Neuronal stem cell (in vitro differentiated cells): ENCODE measurements at regions not wholly inside any gene's neighbourhood (a gene's known extent, or its start where the extent isn't known, plus 50 kb on each side); places are given as distances from the start of the nearest gene placed in this dataset.

ENCODE experiments used
- DNase-seq: peaks from one replicate; pipeline ENCODE4 v3.0.0-alpha.2; 2013; ENCODE audit warnings: low spot score
- H2AFZ ChIP-seq: one replicate; pipeline ENCODE4 v1.6.1; 2013; ENCODE audit warnings: mild to moderate bottlenecking, low read length, inconsistent platforms
- H2AK5ac ChIP-seq: 2 replicates; pipeline ENCODE4 v1.6.1; 2013; ENCODE audit warnings: low read depth, mild to moderate bottlenecking, inconsistent platforms, low read length, moderate library complexity, mixed read lengths
- H2BK120ac ChIP-seq: 2 replicates; pipeline ENCODE4 v1.6.1; 2013; ENCODE audit warnings: low read depth, mild to moderate bottlenecking, inconsistent platforms, low read length, moderate library complexity, mixed read lengths
- H2BK12ac ChIP-seq: one replicate; pipeline ENCODE4 v1.6.1; 2013; ENCODE audit warnings: low read length, inconsistent platforms
- H2BK15ac ChIP-seq: 2 replicates; pipeline ENCODE4 v1.6.1; 2013; ENCODE audit warnings: mild to moderate bottlenecking, low read length, inconsistent platforms, mixed read lengths
- H2BK5ac ChIP-seq: one replicate; pipeline ENCODE4 v1.6.1; 2013; ENCODE audit warnings: inconsistent platforms, mild to moderate bottlenecking, low read length, moderate library complexity
- H3K14ac ChIP-seq: one replicate; pipeline ENCODE4 v1.6.1; 2013; ENCODE audit warnings: low read length, inconsistent platforms
- H3K18ac ChIP-seq: 2 replicates; pipeline ENCODE4 v1.6.1; 2013; ENCODE audit warnings: low read length, inconsistent platforms
- H3K23ac ChIP-seq: 2 replicates; pipeline ENCODE4 v1.6.1; 2013; ENCODE audit warnings: low read depth, mild to moderate bottlenecking, mixed read lengths, low read length, inconsistent platforms; ENCODE audit not compliant: poor library complexity
- H3K27ac ChIP-seq: replicated peaks from 3 replicates; pipeline ENCODE4 v1.5.1; 2013; ENCODE audit warnings: low read length, inconsistent platforms
- H3K27me3 ChIP-seq, 3 experiments: 2 replicates each; pipeline ENCODE4 v1.6.1; 2013; ENCODE audit warnings: low read length in 3 of 3, mild to moderate bottlenecking in 2 of 3, inconsistent platforms in 1 of 3, low read depth in 1 of 3, mixed read lengths in 1 of 3, moderate library complexity in 1 of 3; ENCODE audit not compliant: control insufficient read depth in 3 of 3, insufficient read depth in 3 of 3
- H3K36me3 ChIP-seq, 2 donors: replicated peaks in 1 of 2; 2 replicates each; pipeline ENCODE4 v1.6.1; 2013; ENCODE audit warnings: low read length in 2 of 2; ENCODE audit not compliant: control insufficient read depth in 2 of 2, insufficient read depth in 2 of 2
- H3K4ac ChIP-seq: 2 replicates; pipeline ENCODE4 v1.6.1; 2013; ENCODE audit warnings: inconsistent platforms, mild to moderate bottlenecking, low read length, moderate library complexity
- H3K4me1 ChIP-seq, 2 donors: 1 replicate in 1 of 2; 2 replicates in 1 of 2; pipeline ENCODE4 v1.6.1; 2013; ENCODE audit warnings: low read length in 2 of 2, low read depth in 1 of 2; ENCODE audit not compliant: control insufficient read depth in 2 of 2, insufficient read depth in 1 of 2
- H3K4me2 ChIP-seq: one replicate; pipeline ENCODE4 v1.6.1; 2013; ENCODE audit warnings: mild to moderate bottlenecking, low read length, inconsistent platforms; ENCODE audit not compliant: insufficient read depth, poor library complexity, severe bottlenecking
- H3K4me3 ChIP-seq, 2 donors: 2 replicates each; pipeline ENCODE4 v1.5.1; 2013; ENCODE audit warnings: low read length in 2 of 2, mild to moderate bottlenecking in 2 of 2, inconsistent platforms in 1 of 2, moderate library complexity in 1 of 2
- H3K79me1 ChIP-seq: one replicate; pipeline ENCODE4 v1.6.1; 2013; ENCODE audit warnings: low read depth, mild to moderate bottlenecking, inconsistent platforms, low read length, moderate library complexity
- H3K9ac ChIP-seq: one replicate; pipeline ENCODE4 v1.6.1; 2013; ENCODE audit warnings: mild to moderate bottlenecking, low read depth, low read length, inconsistent platforms; ENCODE audit not compliant: poor library complexity
- H3K9me3 ChIP-seq, 2 donors: replicated peaks in 1 of 2; 2 replicates each; pipeline versions ENCODE3 to v1.6.1; 2013; ENCODE audit warnings: low read length in 2 of 2, mild to moderate bottlenecking in 2 of 2, inconsistent platforms in 1 of 2, low read depth in 1 of 2, mixed read lengths in 1 of 2, moderate library complexity in 1 of 2; ENCODE audit not compliant: control insufficient read depth in 2 of 2, insufficient read depth in 1 of 2
- H4K8ac ChIP-seq: one replicate; pipeline ENCODE4 v1.6.1; 2013; ENCODE audit warnings: low read depth, mild to moderate bottlenecking, inconsistent platforms, low read length, moderate library complexity
- H4K91ac ChIP-seq: one replicate; pipeline ENCODE4 v1.6.1; 2013; ENCODE audit warnings: low read length, low read depth, mild to moderate bottlenecking, inconsistent platforms; ENCODE audit not compliant: poor library complexity
- WGBS, 2 donors: extraction: QIAGEN DNeasy Blood & Tissue Kit; methylation state at CpG; one replicate each; pipeline ENCODE4 v1.1.7; 2013; ENCODE audit warnings: missing lambda C conversion rate in 2 of 2, mixed read lengths in 1 of 2; ENCODE audit not compliant: insufficient read length in 2 of 2, insufficient replicate concordance in 1 of 2; ENCODE audit errors: extremely low coverage in 2 of 2; 5-methylcytosine and 5-hydroxymethylcytosine counted together

DNA sequence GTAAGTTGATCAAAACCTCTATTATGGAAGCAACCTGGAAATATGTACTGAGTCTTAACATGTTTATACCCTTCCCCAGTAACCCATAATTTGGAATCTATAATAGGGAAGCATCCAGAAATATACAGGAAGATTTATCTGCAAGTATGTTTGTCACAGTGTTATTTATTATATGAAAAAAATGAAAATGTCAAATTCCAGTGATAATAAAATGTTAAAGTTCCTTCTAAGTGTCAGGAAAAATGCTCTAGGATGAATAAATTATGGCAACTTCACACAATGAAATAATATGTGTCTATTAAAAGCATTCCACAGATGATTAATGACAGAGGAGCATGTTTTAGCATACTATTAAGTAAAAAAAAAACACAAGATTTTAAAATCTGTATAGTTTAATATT is 202.3 kb upstream of the PRNP start:
- Histone ChIP-seq H3K27ac (no peak overlapping the region), H3K27me3 (peaks cover 0 to 2% (median 0%) of the 10 kb centered on the region in 3 experiments), H3K79me1 (no peaks in the 10 kb centered on the region), H4K91ac (no peak overlapping the region), H4K8ac (no peak overlapping the region), H3K4me3 (no peak overlapping the region), H2BK12ac (no peak overlapping the region), H2BK5ac (no peak overlapping the region), H3K4ac (no peak overlapping the region), H3K18ac (no peak overlapping the region), H3K23ac (no peak overlapping the region), H3K4me2 (no peak overlapping the region), H2AFZ (no peak overlapping the region), H2AK5ac (no peak overlapping the region), H3K9ac (no peak overlapping the region), H2BK15ac (no peak overlapping the region), H3K14ac (no peak overlapping the region), H3K36me3 (no peaks in the 10 kb centered on the region), H3K4me1 (no peaks in the 10 kb centered on the region), H2BK120ac (no peak overlapping the region), H3K9me3 (no peaks in the 10 kb centered on the region)
- no peak for DNase-seq

DNA sequence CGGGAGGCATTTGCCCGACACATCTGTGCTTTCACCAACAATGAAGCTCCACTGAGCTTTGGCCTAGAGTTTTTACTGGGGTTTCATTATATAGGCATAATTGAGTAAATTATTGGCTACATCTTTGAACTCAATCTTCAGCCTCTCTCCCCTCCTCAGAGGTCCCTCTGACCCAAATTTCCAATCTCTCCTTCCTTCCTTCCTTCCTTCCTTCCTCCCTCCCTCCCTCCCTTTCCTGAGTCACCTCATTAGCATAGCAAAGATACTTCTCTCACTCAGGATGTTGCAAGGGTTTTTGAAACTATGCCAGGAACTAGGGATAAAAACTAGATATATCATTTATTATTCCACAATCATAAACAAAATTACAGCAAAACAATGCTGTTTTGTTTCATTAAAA is 202.8 kb upstream of the PRNP start:
- H2BK120ac ChIP-seq, result no peak overlapping the region
- H3K27me3 ChIP-seq, result peaks cover 0 to 2% (median 0%) of the 10 kb centered on the region in 3 experiments
- no peak for DNase-seq
- H2BK5ac ChIP-seq, result no peak overlapping the region
- H4K8ac ChIP-seq, result no peak overlapping the region
- H2BK15ac ChIP-seq, result no peak overlapping the region
- H3K4me3 ChIP-seq, result no peak overlapping the region
- no peak overlapping the region for H2AK5ac ChIP-seq
- no peak overlapping the region for H3K27ac ChIP-seq
- H3K18ac ChIP-seq, result no peak overlapping the region
- H3K4me1 ChIP-seq, result no peaks in the 10 kb centered on the region
- no peaks in the 10 kb centered on the region for H3K36me3 ChIP-seq
- no peak overlapping the region for H4K91ac ChIP-seq
- H2AFZ ChIP-seq, result no peak overlapping the region
- H3K9me3 ChIP-seq, result no peaks in the 10 kb centered on the region
- H2BK12ac ChIP-seq, result no peak overlapping the region
- no CpG with 5 or more reads among the region's 2 CpGs for WGBS, 2 donors
- no peak overlapping the region for H3K23ac ChIP-seq
- no peak overlapping the region for H3K9ac ChIP-seq
- no peaks in the 10 kb centered on the region for H3K79me1 ChIP-seq
- H3K14ac ChIP-seq, result no peak overlapping the region
- no peak overlapping the region for H3K4ac ChIP-seq
- H3K4me2 ChIP-seq, result no peak overlapping the region

DNA sequence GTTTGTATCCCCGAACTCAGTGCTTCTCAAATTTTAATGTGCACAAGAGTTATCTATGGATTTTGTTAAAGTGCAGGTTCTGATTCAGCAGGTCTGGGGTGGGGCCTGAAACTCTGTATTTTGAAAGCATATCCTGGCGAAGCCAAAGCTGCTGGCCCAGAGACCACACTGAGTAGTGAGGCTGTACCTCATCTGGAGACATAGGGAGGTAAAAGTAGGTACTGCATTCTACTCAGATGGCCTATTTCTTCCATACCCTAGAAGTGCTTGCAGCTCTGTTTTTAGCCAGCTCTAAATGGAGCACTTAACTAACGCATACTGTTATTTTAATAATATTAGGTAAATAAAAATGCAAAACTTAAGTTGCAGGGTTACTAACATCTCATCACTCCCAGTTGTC is 206.2 kb upstream of the PRNP start:
- H2BK5ac ChIP-seq, result no peak overlapping the region
- H3K9ac ChIP-seq, result no peak overlapping the region
- H3K18ac ChIP-seq, result no peak overlapping the region
- peaks cover 0 to 2% (median 0%) of the 10 kb centered on the region in 3 experiments for H3K27me3 ChIP-seq
- no peak overlapping the region for H4K8ac ChIP-seq
- no peak overlapping the region for H2AK5ac ChIP-seq
- no peaks in the 10 kb centered on the region for H3K4me1 ChIP-seq
- H3K9me3 ChIP-seq, result no peaks in the 10 kb centered on the region
- H2AFZ ChIP-seq, result no peak overlapping the region
- no peak overlapping the region for H3K23ac ChIP-seq
- H3K36me3 ChIP-seq, result no peaks in the 10 kb centered on the region
- no peak overlapping the region for H2BK12ac ChIP-seq
- no peak overlapping the region for H2BK15ac ChIP-seq
- no peak for DNase-seq
- WGBS, 2 donors, result no CpG with 5 or more reads among the region's 3 CpGs
- no peak overlapping the region for H3K27ac ChIP-seq
- no peak overlapping the region for H3K4ac ChIP-seq
- no peak overlapping the region for H3K4me2 ChIP-seq
- H2BK120ac ChIP-seq, result no peak overlapping the region
- H4K91ac ChIP-seq, result no peak overlapping the region
- no peaks in the 10 kb centered on the region for H3K79me1 ChIP-seq
- no peak overlapping the region for H3K14ac ChIP-seq
- H3K4me3 ChIP-seq, result no peak overlapping the region

DNA sequence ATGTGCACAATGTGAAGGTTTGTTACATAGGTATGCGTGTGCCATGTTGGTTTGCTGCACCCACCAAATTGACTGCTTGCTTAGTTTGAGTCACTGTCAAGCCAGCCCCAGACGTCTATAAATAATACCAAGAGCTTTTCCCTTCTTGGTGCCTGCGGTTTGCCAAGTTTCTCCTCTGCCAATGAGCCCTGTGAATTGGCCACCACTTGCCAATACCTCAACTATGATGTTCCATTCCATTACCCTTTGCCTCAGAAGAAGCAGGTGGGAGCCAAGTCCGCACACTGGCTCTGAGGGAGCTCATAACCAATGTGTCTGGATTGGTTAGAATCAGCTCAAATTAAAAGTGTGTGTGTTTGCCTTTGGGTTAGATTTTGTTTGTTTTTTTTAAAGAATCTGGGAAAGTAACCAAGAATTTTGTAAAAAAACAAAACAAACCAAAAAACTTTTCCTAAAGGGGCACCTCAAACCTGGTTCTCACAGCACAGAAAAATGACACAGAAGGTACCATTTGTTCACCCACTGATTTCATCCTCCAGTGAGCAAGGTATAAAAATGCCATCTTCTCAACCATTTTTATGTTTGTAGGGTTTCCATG is 209.3 kb upstream of the PRNP start:
- H3K14ac ChIP-seq, result no peak overlapping the region
- DNase-seq, result no peak
- H3K4ac ChIP-seq, result no peak overlapping the region
- no peaks in the 10 kb centered on the region for H3K79me1 ChIP-seq
- H3K36me3 ChIP-seq, result no peaks in the 10 kb centered on the region
- H3K4me1 ChIP-seq, result no peaks in the 10 kb centered on the region
- H3K23ac ChIP-seq, result no peak overlapping the region
- no CpG with 5 or more reads among the region's 4 CpGs for WGBS, 2 donors
- no peak overlapping the region for H4K91ac ChIP-seq
- H3K27ac ChIP-seq, result no peak overlapping the region
- H2AFZ ChIP-seq, result no peak overlapping the region
- H2BK5ac ChIP-seq, result no peak overlapping the region
- no peak overlapping the region for H2AK5ac ChIP-seq
- no peak overlapping the region for H3K18ac ChIP-seq
- H3K9ac ChIP-seq, result no peak overlapping the region
- no peak overlapping the region for H2BK120ac ChIP-seq
- H3K4me2 ChIP-seq, result no peak overlapping the region
- no peak overlapping the region for H4K8ac ChIP-seq
- no peak overlapping the region for H2BK15ac ChIP-seq
- H3K9me3 ChIP-seq, result no peaks in the 10 kb centered on the region
- H2BK12ac ChIP-seq, result no peak overlapping the region
- H3K27me3 ChIP-seq, result peaks cover 0 to 2% (median 0%) of the 10 kb centered on the region in 3 experiments
- H3K4me3 ChIP-seq, result no peak overlapping the region
